Activated naive CD8-positive, alpha-beta T cell treated with anti-CD3 and anti-CD28 coated beads, Interleukin-2, amount 10 ng/mL, durations not matched to agents 7 days and 5 days (primary cell): ENCODE measurements at regions not wholly inside any gene's neighbourhood (a gene's known extent, or its start where the extent isn't known, plus 50 kb on each side); places are given as distances from the start of the nearest gene placed in this dataset.
"Not testable (repeated sequence)": the region's sequence is repeated elsewhere in the genome, so short reads cannot be mapped to it uniquely, and the experiment has no call there.

Experiments used
- ATAC-seq: fragments of 150-1000 bp; cut with Tn5 transposase; one replicate; pipeline ENCODE4 v1.10.0; 2021; ENCODE audit warnings: low read depth, moderate library complexity
- POLR2A ChIA-PET: fragments of 350-600 bp; sonication (Branson Sonifier 250); formaldehyde crosslinking; loops from one replicate; lab custom pipeline; 2021; ENCODE audit warnings: antibody characterized with exemption; lab: Charles Lee
- DNase-seq: peaks from one replicate; pipeline ENCODE4 v3.0.0; 2021
- H3K27ac Mint-ChIP-seq: one replicate; pipeline ENCODE4 v1.8.0; 2022; ENCODE audit warnings: mild to moderate bottlenecking, mixed read lengths
- H3K27me3 Mint-ChIP-seq: one replicate; pipeline ENCODE4 v1.8.0; 2022; ENCODE audit warnings: mild to moderate bottlenecking, moderate library complexity, mixed read lengths
- H3K36me3 Mint-ChIP-seq: one replicate; pipeline ENCODE4 v1.8.0; 2021; ENCODE audit warnings: mild to moderate bottlenecking, mixed read lengths
- H3K4me1 Mint-ChIP-seq: one replicate; pipeline ENCODE4 v1.8.0; 2021; ENCODE audit warnings: mixed read lengths
- H3K4me3 Mint-ChIP-seq: one replicate; pipeline ENCODE4 v1.8.0; 2022; ENCODE audit warnings: mild to moderate bottlenecking, moderate library complexity, mixed read lengths
- H3K9me3 Mint-ChIP-seq: one replicate; pipeline ENCODE4 v1.8.0; 2021; ENCODE audit warnings: mixed read lengths

- POLR2A ChIA-PET = interaction anchor here (0.6 kb wide), 1 partner anchor 159 kb away, joined by 3 read pairs; no protein-coding TSS in a partner anchor
- not testable (repeated sequence) for H3K4me3 Mint-ChIP-seq, DNase-seq, ATAC-seq, H3K4me1 Mint-ChIP-seq, H3K36me3 Mint-ChIP-seq, H3K27ac Mint-ChIP-seq
- H3K9me3 Mint-ChIP-seq = peaks cover 22% of the 10 kb centered on the region
- H3K27me3 Mint-ChIP-seq = peaks cover 12% of the 10 kb centered on the region
These were observed 61.4 kb upstream of the HGFAC start for GRCh38 chr4:3380336-3380735.

- Mint-ChIP-seq H3K9me3 (peaks cover 22% of the 10 kb centered on the region), H3K27me3 (peaks cover 12% of the 10 kb centered on the region)
- H3K36me3 Mint-ChIP-seq, POLR2A ChIA-PET, H3K4me1 Mint-ChIP-seq, H3K4me3 Mint-ChIP-seq, ATAC-seq, DNase-seq, H3K27ac Mint-ChIP-seq: not testable (repeated sequence)
These were observed 60.6 kb upstream of the HGFAC start for GRCh38 chr4:3381208-3381607.

GRCh38 chr4:3382251-3382650 lies 59.5 kb upstream of the HGFAC start:
- H3K27me3 Mint-ChIP-seq = peaks cover 15% of the 10 kb centered on the region
- no peak for ATAC-seq
- H3K9me3 Mint-ChIP-seq = peaks cover 22% of the 10 kb centered on the region
- H3K27ac Mint-ChIP-seq = no peak overlapping the region
- no peak overlapping the region for H3K4me3 Mint-ChIP-seq
- POLR2A ChIA-PET = no interaction called here
- H3K36me3 Mint-ChIP-seq = no peaks in the 10 kb centered on the region
- DNase-seq = no peak
- peaks cover 5% of the 10 kb centered on the region for H3K4me1 Mint-ChIP-seq

- H3K27me3 Mint-ChIP-seq = peaks cover 26% of the 10 kb centered on the region
- no peak overlapping the region for H3K27ac Mint-ChIP-seq
- no peak for DNase-seq
- ATAC-seq = no peak
- peaks cover 8% of the 10 kb centered on the region for H3K4me1 Mint-ChIP-seq
- H3K4me3 Mint-ChIP-seq = no peak overlapping the region
- no peaks in the 10 kb centered on the region for H3K36me3 Mint-ChIP-seq
- H3K9me3 Mint-ChIP-seq = peaks cover 18% of the 10 kb centered on the region
- POLR2A ChIA-PET = no interaction called here
These were observed 57.4 kb upstream of the HGFAC start for GRCh38 chr4:3384391-3384770.

GRCh38 chr4:3384771-3385710 lies 56.7 kb upstream of the HGFAC start:
- POLR2A ChIA-PET = no interaction called here
- H3K9me3 Mint-ChIP-seq = peaks cover 12% of the 10 kb centered on the region
- peak overlapping the region; percentile 84 for H3K27ac Mint-ChIP-seq
- H3K27me3 Mint-ChIP-seq = peaks cover 23% of the 10 kb centered on the region
- ATAC-seq (peak; percentile 71), DNase-seq (no peak)
- H3K4me1 Mint-ChIP-seq = peaks cover 8% of the 10 kb centered on the region
- H3K4me3 Mint-ChIP-seq = peak overlapping the region; percentile 54
- H3K36me3 Mint-ChIP-seq = no peaks in the 10 kb centered on the region

- H3K9me3 Mint-ChIP-seq = peaks cover 9% of the 10 kb centered on the region
- H3K36me3 Mint-ChIP-seq = no peaks in the 10 kb centered on the region
- peaks cover 25% of the 10 kb centered on the region for H3K27me3 Mint-ChIP-seq
- POLR2A ChIA-PET = no interaction called here
- H3K4me3 Mint-ChIP-seq = peak overlapping the region; percentile 54
- peak overlapping the region; percentile 84 for H3K27ac Mint-ChIP-seq
- peaks cover 8% of the 10 kb centered on the region for H3K4me1 Mint-ChIP-seq
- DNase-seq = no peak
- ATAC-seq = no peak
These were observed 55.9 kb upstream of the HGFAC start for GRCh38 chr4:3385711-3386420.

GRCh38 chr4:3386526-3386925 lies 55.2 kb upstream of the HGFAC start:
- no peaks in the 10 kb centered on the region for H3K36me3 Mint-ChIP-seq
- no peak overlapping the region for H3K4me3 Mint-ChIP-seq
- DNase-seq = no peak
- no peak overlapping the region for H3K27ac Mint-ChIP-seq
- H3K4me1 Mint-ChIP-seq = peaks cover 8% of the 10 kb centered on the region
- POLR2A ChIA-PET = no interaction called here
- peaks cover 4% of the 10 kb centered on the region for H3K9me3 Mint-ChIP-seq
- peaks cover 25% of the 10 kb centered on the region for H3K27me3 Mint-ChIP-seq
- ATAC-seq = no peak

GRCh38 chr4:3387154-3387942 lies 54.4 kb upstream of the HGFAC start:
- no peak overlapping the region for H3K27ac Mint-ChIP-seq
- POLR2A ChIA-PET = no interaction called here
- peaks cover 8% of the 10 kb centered on the region for H3K4me1 Mint-ChIP-seq
- no peaks in the 10 kb centered on the region for H3K36me3 Mint-ChIP-seq
- no peak for ATAC-seq
- no peak overlapping the region for H3K4me3 Mint-ChIP-seq
- H3K27me3 Mint-ChIP-seq = peaks cover 25% of the 10 kb centered on the region
- H3K9me3 Mint-ChIP-seq = peaks cover 2% of the 10 kb centered on the region
- DNase-seq = no peak

- H3K27me3 Mint-ChIP-seq = peaks cover 19% of the 10 kb centered on the region
- peaks cover 8% of the 10 kb centered on the region for H3K4me1 Mint-ChIP-seq
- no peaks in the 10 kb centered on the region for H3K9me3 Mint-ChIP-seq
- POLR2A ChIA-PET = no interaction called here
- H3K36me3 Mint-ChIP-seq = no peaks in the 10 kb centered on the region
- H3K4me3 Mint-ChIP-seq = no peak overlapping the region
- H3K27ac Mint-ChIP-seq = no peak overlapping the region
- no peak for DNase-seq
- ATAC-seq = no peak
These were observed 53.8 kb upstream of the HGFAC start for GRCh38 chr4:3387943-3388361.

GRCh38 chr4:3388471-3389232 lies 53.1 kb upstream of the HGFAC start:
- no peak for DNase-seq
- Mint-ChIP-seq H3K36me3 (no peaks in the 10 kb centered on the region), H3K4me1 (peaks cover 8% of the 10 kb centered on the region), H3K4me3 (no peak overlapping the region), H3K27ac (no peak overlapping the region), H3K9me3 (no peaks in the 10 kb centered on the region), H3K27me3 (peaks cover 19% of the 10 kb centered on the region)
- no peak for ATAC-seq
- POLR2A ChIA-PET = no interaction called here

- no peaks in the 10 kb centered on the region for H3K36me3 Mint-ChIP-seq
- H3K9me3 Mint-ChIP-seq = no peaks in the 10 kb centered on the region
- H3K27ac Mint-ChIP-seq = no peak overlapping the region
- POLR2A ChIA-PET = no interaction called here
- peaks cover 16% of the 10 kb centered on the region for H3K27me3 Mint-ChIP-seq
- ATAC-seq (no peak), DNase-seq (no peak)
- H3K4me1 Mint-ChIP-seq = peaks cover 8% of the 10 kb centered on the region
- H3K4me3 Mint-ChIP-seq = no peak overlapping the region
These were observed 52.2 kb upstream of the HGFAC start for GRCh38 chr4:3389233-3390215.

- Mint-ChIP-seq H3K27me3 (peaks cover 16% of the 10 kb centered on the region), H3K36me3 (no peaks in the 10 kb centered on the region), H3K4me3 (no peak overlapping the region), H3K9me3 (no peaks in the 10 kb centered on the region), H3K4me1 (peaks cover 7% of the 10 kb centered on the region), H3K27ac (no peak overlapping the region)
- no peak for DNase-seq
- POLR2A ChIA-PET = no interaction called here
- ATAC-seq = no peak
These were observed 51.4 kb upstream of the HGFAC start for GRCh38 chr4:3390288-3390811.
